SK-N-SH (cell line): ENCODE measurements at regions not wholly inside any gene's neighbourhood (a gene's known extent, or its start where the extent isn't known, plus 50 kb on each side); places are given as distances from the start of the nearest gene placed in this dataset.

Experiments used
- CTCF ChIA-PET: fragments of 300-600, 350-600 bp; formaldehyde crosslinking; extraction: SDS; loops from one replicate; lab custom pipeline; 2021; lab: Yijun Ruan, JAX
- POLR2A ChIA-PET: fragments of 350-600 bp; sonication (Branson Sonifier 250); formaldehyde crosslinking; extraction: SDS; loops from one replicate; lab custom pipeline; 2020; ENCODE audit warnings: antibody characterized with exemption, inconsistent platforms; lab: Yijun Ruan, JAX
- DNase-seq: peaks from one replicate; pipeline ENCODE4 v3.0.0; 2012
- H2AFZ ChIP-seq: fragments of 200-600 bp; sonication (generic); 2 replicates; pipeline ENCODE4 v1.8.1; 2016; ENCODE audit warnings: antibody characterized with exemption, mild to moderate bottlenecking, low read depth
- H3F3A ChIP-seq: fragments of 200-600 bp; sonication (generic); replicated peaks from 2 replicates; pipeline ENCODE3; 2016; ENCODE audit warnings: antibody characterized with exemption, mild to moderate bottlenecking; ENCODE audit not compliant: insufficient read depth
- H3K27ac ChIP-seq, 2 experiments: fragments of 200-500 bp in 1 of 2; fragments of 200-600 bp in 1 of 2; sonication (Bioruptor generic) in 1 of 2; sonication (generic), shearing (Covaris generic) in 1 of 2; 2 replicates each; pipeline versions ENCODE4 v1.5.1 to v1.6.1; 2014 to 2016; ENCODE audit warnings: low read depth in 2 of 2, inconsistent platforms in 1 of 2, low read length in 1 of 2, mild to moderate bottlenecking in 1 of 2, mixed read lengths in 1 of 2
- H3K27me3 ChIP-seq: fragments of 200-600 bp; sonication (generic), shearing (Covaris generic); 2 replicates; pipeline ENCODE4 v1.6.1; 2016; ENCODE audit warnings: mixed run types; ENCODE audit not compliant: insufficient read depth
- H3K36me3 ChIP-seq, 2 experiments: fragments of 200-500 bp in 1 of 2; fragments of 200-600 bp in 1 of 2; sonication (Bioruptor generic) in 1 of 2; sonication (generic) in 1 of 2; replicated peaks in 1 of 2; 2 replicates each; pipeline versions ENCODE3 to v1.5.1; 2014 to 2016; ENCODE audit warnings: low read length in 1 of 2, mild to moderate bottlenecking in 1 of 2; ENCODE audit not compliant: insufficient read depth in 2 of 2, control insufficient read depth in 1 of 2
- H3K4me1 ChIP-seq, 2 experiments: fragments of 200-500 bp in 1 of 2; fragments of 200-600 bp in 1 of 2; sonication (Bioruptor generic) in 1 of 2; sonication (generic), shearing (Covaris generic) in 1 of 2; 2 replicates each; pipeline versions ENCODE4 v1.5.1 to v1.6.1; 2014 to 2016; ENCODE audit warnings: low read depth in 1 of 2, low read length in 1 of 2, mixed run types in 1 of 2; ENCODE audit not compliant: insufficient read depth in 2 of 2, control insufficient read depth in 1 of 2
- H3K4me2 ChIP-seq: fragments of 200-600 bp; sonication (generic), shearing (Covaris generic); 2 replicates; pipeline ENCODE4 v1.6.1; 2017; ENCODE audit warnings: mixed run types
- H3K4me3 ChIP-seq, 2 experiments: fragments of 200-500 bp in 1 of 2; fragments of 200-600 bp in 1 of 2; sonication (Bioruptor generic) in 1 of 2; sonication (generic), shearing (Covaris generic) in 1 of 2; 2 replicates each; pipeline versions ENCODE4 v1.5.1 to v1.8.1; 2014 to 2016; ENCODE audit warnings: low read depth in 2 of 2, inconsistent platforms in 1 of 2, low read length in 1 of 2, mild to moderate bottlenecking in 1 of 2, mixed read lengths in 1 of 2, moderate library complexity in 1 of 2
- H3K79me2 ChIP-seq: fragments of 200-600 bp; sonication (generic); 2 replicates; pipeline ENCODE4 v1.8.1; 2017; ENCODE audit warnings: mild to moderate bottlenecking; ENCODE audit not compliant: insufficient read depth
- H3K9ac ChIP-seq: fragments of 200-600 bp; sonication (generic); 2 replicates; pipeline ENCODE4 v1.6.1; 2017; ENCODE audit warnings: mixed run types
- H3K9me2 ChIP-seq: fragments of 200-600 bp; sonication (generic); 2 replicates; pipeline ENCODE4 v1.6.1; 2017; ENCODE audit warnings: mixed run types
- H3K9me3 ChIP-seq: fragments of 200-600 bp; sonication (generic); 2 replicates; pipeline ENCODE4 v1.6.1; 2017; ENCODE audit warnings: mixed run types, mild to moderate bottlenecking, moderate library complexity
- H4K20me1 ChIP-seq: fragments of 200-600 bp; sonication (generic); 2 replicates; pipeline ENCODE4 v1.6.1; 2017; ENCODE audit warnings: mild to moderate bottlenecking, mixed run types; ENCODE audit not compliant: insufficient read depth
- ELF1 ChIP-seq: IDR thresholded peaks from 2 replicates; pipeline ENCODE4 v1.4.0; 2012
- EP300 ChIP-seq, 2 experiments: IDR thresholded peaks; 2 replicates each; pipeline versions ENCODE4 v1.4.0 to v1.6.1; 2012; ENCODE audit warnings: borderline replicate concordance in 1 of 2, low read depth in 1 of 2, low read length in 1 of 2
- FOSL2 ChIP-seq: IDR thresholded peaks from 2 replicates; pipeline ENCODE4 v1.4.0; 2012; ENCODE audit warnings: low read depth, mild to moderate bottlenecking, moderate library complexity, borderline replicate concordance
- FOXJ3 ChIP-seq: sonication (generic); formaldehyde crosslinking; IDR thresholded peaks from 2 replicates; pipeline ENCODE4 v1.5.1; 2020; ENCODE audit warnings: mild to moderate bottlenecking, missing genetic modification reagents
- GABPA ChIP-seq: IDR thresholded peaks from 2 replicates; pipeline ENCODE4 v1.4.0; 2012; ENCODE audit warnings: low read depth, mild to moderate bottlenecking
- JUND ChIP-seq: IDR thresholded peaks from 2 replicates; pipeline ENCODE4 v1.4.0; 2012
- MXI1 ChIP-seq: IDR thresholded peaks from 2 replicates; pipeline ENCODE4 v1.6.1; 2012; ENCODE audit warnings: mild to moderate bottlenecking, low read depth, low read length, improper control_type of control experiment
- NRF1 ChIP-seq: IDR thresholded peaks from 2 replicates; pipeline ENCODE4 v1.6.1; 2012; ENCODE audit warnings: low read depth, mild to moderate bottlenecking, low read length
- POLR2AphosphoS5 ChIP-seq: IDR thresholded peaks from 2 replicates; pipeline ENCODE4 v1.6.1; 2012; ENCODE audit warnings: low read depth, low read length
- RCOR1 ChIP-seq: fragments of 150-350 bp; IDR thresholded peaks from 2 replicates; pipeline ENCODE4 v1.6.1; 2017; ENCODE audit warnings: antibody characterized with exemption, low read length
- RXRA ChIP-seq: IDR thresholded peaks from 2 replicates; pipeline ENCODE4 v1.4.0; 2012; ENCODE audit warnings: low read depth, mild to moderate bottlenecking, borderline replicate concordance
- SMC3 ChIP-seq: IDR thresholded peaks from 2 replicates; pipeline ENCODE4 v1.6.1; 2012; ENCODE audit warnings: low read depth, low read length, improper control_type of control experiment
- TAF1 ChIP-seq: IDR thresholded peaks from 2 replicates; pipeline ENCODE4 v1.6.1; 2012; ENCODE audit warnings: low read depth, mild to moderate bottlenecking, low read length, moderate library complexity, borderline replicate concordance
- TCF12 ChIP-seq: IDR thresholded peaks from 2 replicates; pipeline ENCODE4 v1.4.0; 2012
- WGBS: methylation state at CpG from one replicate; pipeline ENCODE4 v1.1.6; 2017; ENCODE audit warnings: low lambda C conversion rate; 5-methylcytosine and 5-hydroxymethylcytosine counted together
- TF ChIP-seq, protein P1 (sequence below): fragments of 150-350 bp; IDR thresholded peaks from 2 replicates; pipeline ENCODE4 v1.6.1; 2016; ENCODE audit warnings: mild to moderate bottlenecking, low read depth, low read length
- TF ChIP-seq, protein P2 (sequence below): IDR thresholded peaks from 2 replicates; pipeline ENCODE4 v1.4.0; 2012; ENCODE audit warnings: low read depth, borderline replicate concordance
- TF ChIP-seq, protein P3 (sequence below): fragments of 200-600 bp; sonication (generic); IDR thresholded peaks from 2 replicates; pipeline ENCODE4 v1.6.1; 2017; ENCODE audit warnings: antibody characterized with exemption, mild to moderate bottlenecking, moderate library complexity
- TF ChIP-seq, protein P4 (sequence below): IDR thresholded peaks from 2 replicates; pipeline ENCODE4 v1.4.0; 2012; ENCODE audit warnings: low read depth
- TF ChIP-seq, protein P5 (sequence below): IDR thresholded peaks from 2 replicates; pipeline ENCODE4 v1.4.0; 2012; ENCODE audit warnings: low read depth, borderline replicate concordance
- TF ChIP-seq, protein P6 (sequence below): fragments of 150-350 bp; IDR thresholded peaks from 2 replicates; pipeline ENCODE4 v1.6.1; 2017; ENCODE audit warnings: antibody characterized with exemption, low read length, low read depth, borderline replicate concordance

DNA sequence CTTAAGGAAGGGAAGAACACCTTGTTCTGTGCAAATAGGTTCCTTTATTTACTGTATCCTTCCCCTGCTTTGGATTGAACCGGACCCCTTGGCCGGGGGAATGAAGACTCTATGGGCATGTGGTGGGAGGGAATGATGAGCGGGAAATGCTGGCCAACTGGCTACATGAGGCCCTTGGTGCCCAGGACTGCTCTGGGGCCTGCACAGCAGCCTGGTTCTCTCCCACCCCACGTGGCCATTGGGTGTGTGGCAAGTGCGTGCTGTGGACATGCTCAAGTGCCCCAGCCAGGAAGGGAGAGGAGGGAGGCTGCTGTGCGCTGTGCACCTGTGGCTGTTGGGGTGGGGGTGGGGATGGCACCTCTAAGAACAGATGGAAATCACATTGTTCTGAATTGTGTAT lies 917.0 kb upstream of the GHITM start (continued):
- TF ChIP-seq, protein P1, sequence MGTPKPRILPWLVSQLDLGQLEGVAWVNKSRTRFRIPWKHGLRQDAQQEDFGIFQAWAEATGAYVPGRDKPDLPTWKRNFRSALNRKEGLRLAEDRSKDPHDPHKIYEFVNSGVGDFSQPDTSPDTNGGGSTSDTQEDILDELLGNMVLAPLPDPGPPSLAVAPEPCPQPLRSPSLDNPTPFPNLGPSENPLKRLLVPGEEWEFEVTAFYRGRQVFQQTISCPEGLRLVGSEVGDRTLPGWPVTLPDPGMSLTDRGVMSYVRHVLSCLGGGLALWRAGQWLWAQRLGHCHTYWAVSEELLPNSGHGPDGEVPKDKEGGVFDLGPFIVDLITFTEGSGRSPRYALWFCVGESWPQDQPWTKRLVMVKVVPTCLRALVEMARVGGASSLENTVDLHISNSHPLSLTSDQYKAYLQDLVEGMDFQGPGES, result no peak
- TF ChIP-seq, protein P2, sequence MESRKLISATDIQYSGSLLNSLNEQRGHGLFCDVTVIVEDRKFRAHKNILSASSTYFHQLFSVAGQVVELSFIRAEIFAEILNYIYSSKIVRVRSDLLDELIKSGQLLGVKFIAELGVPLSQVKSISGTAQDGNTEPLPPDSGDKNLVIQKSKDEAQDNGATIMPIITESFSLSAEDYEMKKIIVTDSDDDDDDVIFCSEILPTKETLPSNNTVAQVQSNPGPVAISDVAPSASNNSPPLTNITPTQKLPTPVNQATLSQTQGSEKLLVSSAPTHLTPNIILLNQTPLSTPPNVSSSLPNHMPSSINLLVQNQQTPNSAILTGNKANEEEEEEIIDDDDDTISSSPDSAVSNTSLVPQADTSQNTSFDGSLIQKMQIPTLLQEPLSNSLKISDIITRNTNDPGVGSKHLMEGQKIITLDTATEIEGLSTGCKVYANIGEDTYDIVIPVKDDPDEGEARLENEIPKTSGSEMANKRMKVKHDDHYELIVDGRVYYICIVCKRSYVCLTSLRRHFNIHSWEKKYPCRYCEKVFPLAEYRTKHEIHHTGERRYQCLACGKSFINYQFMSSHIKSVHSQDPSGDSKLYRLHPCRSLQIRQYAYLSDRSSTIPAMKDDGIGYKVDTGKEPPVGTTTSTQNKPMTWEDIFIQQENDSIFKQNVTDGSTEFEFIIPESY, result no peak
- TF ChIP-seq SMC3, result no peak
- TF ChIP-seq TCF12, result no peak

DNA sequence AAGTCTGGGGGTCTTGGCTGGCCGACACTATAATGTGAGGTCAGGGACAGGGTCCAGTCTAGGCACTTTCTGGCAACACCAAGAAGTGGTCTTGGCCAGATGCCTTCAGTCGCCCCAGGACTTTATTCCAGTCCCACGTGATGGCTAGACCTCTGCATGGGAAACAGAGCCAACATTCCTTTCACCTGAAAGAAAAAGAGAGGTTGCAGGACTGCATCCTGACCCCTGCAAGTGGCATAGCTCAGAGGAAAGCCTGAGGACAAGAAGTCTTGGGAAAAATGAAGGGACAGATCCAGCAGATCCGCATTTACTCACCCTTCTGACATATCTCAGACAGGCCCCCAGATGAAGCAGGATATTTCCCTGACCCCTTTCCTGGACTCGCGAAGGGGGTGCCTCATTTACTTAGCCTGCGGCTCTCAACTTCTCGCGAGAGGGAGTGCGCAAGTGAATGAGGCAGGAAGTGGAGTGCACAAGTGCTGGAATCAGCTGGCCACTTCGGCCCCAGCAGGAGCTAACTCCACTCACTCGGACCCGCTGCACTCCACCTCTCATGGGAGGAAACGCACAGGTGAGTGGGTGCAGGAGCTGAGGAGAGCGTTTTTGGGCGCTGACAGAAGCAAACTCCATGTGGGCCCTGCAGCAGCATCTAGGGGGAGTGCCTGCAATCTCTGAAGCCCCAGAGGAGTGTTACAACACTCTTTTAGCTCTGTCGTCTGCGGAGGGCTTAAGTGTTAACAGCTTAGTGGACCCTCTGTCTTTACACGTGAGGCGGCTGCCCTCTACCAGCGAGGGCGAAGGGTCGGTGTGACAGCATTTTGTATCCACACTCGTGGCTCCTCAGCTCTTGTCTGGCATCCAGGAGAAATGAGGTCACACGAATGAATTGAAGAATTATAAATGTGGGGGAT lies 916.2 kb upstream of the GHITM start:
- ChIA-PET POLR2A (no interaction called here), CTCF (interaction anchor here (1.5 kb wide), 1 partner anchor 11 kb away, joined by 5 read pairs; no protein-coding TSS in a partner anchor)
- H3F3A ChIP-seq, result no peaks in the 10 kb centered on the region
- 84% methylated on average over 20 of the region's 25 CpGs for WGBS
- no peaks in the 10 kb centered on the region for H3K9me3 ChIP-seq
- no peak overlapping the region for H3K4me2 ChIP-seq
- no peaks in the 10 kb centered on the region for H3K9me2 ChIP-seq
- no peaks in the 10 kb centered on the region for H3K4me1 ChIP-seq
- no peak overlapping the region for H2AFZ ChIP-seq
- no peak overlapping the region for H3K9ac ChIP-seq
- H3K27me3 ChIP-seq, result no peaks in the 10 kb centered on the region
- no peaks in the 10 kb centered on the region for H3K79me2 ChIP-seq
- H3K36me3 ChIP-seq, result no peaks in the 10 kb centered on the region
- DNase-seq, result no peak
- H4K20me1 ChIP-seq, result no peaks in the 10 kb centered on the region
- no peak for TF ChIP-seq POLR2AphosphoS5
- no peak for TF ChIP-seq RCOR1
- TF ChIP-seq, protein P3, sequence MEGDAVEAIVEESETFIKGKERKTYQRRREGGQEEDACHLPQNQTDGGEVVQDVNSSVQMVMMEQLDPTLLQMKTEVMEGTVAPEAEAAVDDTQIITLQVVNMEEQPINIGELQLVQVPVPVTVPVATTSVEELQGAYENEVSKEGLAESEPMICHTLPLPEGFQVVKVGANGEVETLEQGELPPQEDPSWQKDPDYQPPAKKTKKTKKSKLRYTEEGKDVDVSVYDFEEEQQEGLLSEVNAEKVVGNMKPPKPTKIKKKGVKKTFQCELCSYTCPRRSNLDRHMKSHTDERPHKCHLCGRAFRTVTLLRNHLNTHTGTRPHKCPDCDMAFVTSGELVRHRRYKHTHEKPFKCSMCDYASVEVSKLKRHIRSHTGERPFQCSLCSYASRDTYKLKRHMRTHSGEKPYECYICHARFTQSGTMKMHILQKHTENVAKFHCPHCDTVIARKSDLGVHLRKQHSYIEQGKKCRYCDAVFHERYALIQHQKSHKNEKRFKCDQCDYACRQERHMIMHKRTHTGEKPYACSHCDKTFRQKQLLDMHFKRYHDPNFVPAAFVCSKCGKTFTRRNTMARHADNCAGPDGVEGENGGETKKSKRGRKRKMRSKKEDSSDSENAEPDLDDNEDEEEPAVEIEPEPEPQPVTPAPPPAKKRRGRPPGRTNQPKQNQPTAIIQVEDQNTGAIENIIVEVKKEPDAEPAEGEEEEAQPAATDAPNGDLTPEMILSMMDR, result no peak
- TF ChIP-seq MXI1, result no peak
- TF ChIP-seq, protein P4, sequence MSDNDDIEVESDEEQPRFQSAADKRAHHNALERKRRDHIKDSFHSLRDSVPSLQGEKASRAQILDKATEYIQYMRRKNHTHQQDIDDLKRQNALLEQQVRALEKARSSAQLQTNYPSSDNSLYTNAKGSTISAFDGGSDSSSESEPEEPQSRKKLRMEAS, result no peak
- TF ChIP-seq, protein P5, sequence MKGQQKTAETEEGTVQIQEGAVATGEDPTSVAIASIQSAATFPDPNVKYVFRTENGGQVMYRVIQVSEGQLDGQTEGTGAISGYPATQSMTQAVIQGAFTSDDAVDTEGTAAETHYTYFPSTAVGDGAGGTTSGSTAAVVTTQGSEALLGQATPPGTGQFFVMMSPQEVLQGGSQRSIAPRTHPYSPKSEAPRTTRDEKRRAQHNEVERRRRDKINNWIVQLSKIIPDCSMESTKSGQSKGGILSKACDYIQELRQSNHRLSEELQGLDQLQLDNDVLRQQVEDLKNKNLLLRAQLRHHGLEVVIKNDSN, result no peak
- no peak for TF ChIP-seq ELF1
- TF ChIP-seq, protein P2, result no peak
- TF ChIP-seq FOSL2, result no peak
- no peak for TF ChIP-seq EP300 (IDR thresholded peaks at IDR 0.05; ENCODE audit: borderline replicate concordance in 1 of 2, low read depth in 1 of 2, low read length in 1 of 2)
- TF ChIP-seq TAF1, result no peak
- no peak for TF ChIP-seq JUND
- TF ChIP-seq TCF12, result no peak
- no peak for TF ChIP-seq RXRA
- no peak for TF ChIP-seq NRF1
- TF ChIP-seq FOXJ3, result no peak
- TF ChIP-seq, protein P6, sequence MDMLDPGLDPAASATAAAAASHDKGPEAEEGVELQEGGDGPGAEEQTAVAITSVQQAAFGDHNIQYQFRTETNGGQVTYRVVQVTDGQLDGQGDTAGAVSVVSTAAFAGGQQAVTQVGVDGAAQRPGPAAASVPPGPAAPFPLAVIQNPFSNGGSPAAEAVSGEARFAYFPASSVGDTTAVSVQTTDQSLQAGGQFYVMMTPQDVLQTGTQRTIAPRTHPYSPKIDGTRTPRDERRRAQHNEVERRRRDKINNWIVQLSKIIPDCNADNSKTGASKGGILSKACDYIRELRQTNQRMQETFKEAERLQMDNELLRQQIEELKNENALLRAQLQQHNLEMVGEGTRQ, result no peak
- no peak for TF ChIP-seq GABPA
- TF ChIP-seq SMC3, result no peak
- H3K4me3 ChIP-seq, result no peak overlapping the region
- H3K27ac ChIP-seq, result no peak overlapping the region
